Smooth muscle cell (in vitro differentiated cells): ENCODE measurements at regions not wholly inside any gene's neighbourhood (a gene's known extent, or its start where the extent isn't known, plus 50 kb on each side); places are given as distances from the start of the nearest gene placed in this dataset.
A peak's percentile ranks its signal among the peaks of the same experiment; 100 is the strongest.

Experiments used
- DNase-seq: peaks from one replicate; lab custom pipeline; 2025; ENCODE audit not compliant: unreplicated experiment; lab: John Stamatoyannopoulos, UW
- H2AFZ ChIP-seq: fragments of 200-600 bp; sonication (generic); 2 replicates; pipeline ENCODE4 v1.6.0; 2016; ENCODE audit warnings: antibody characterized with exemption, low read depth, mild to moderate bottlenecking
- H3F3A ChIP-seq: fragments of 200-600 bp; sonication (generic); 2 replicates; pipeline ENCODE4 v1.6.0; 2017; ENCODE audit warnings: antibody characterized with exemption, low read depth
- H3K27ac ChIP-seq: fragments of 200-600 bp; sonication (generic); 2 replicates; pipeline ENCODE4 v1.5.1; 2016; ENCODE audit warnings: low read depth, mild to moderate bottlenecking
- H3K27me3 ChIP-seq: fragments of 200-600 bp; sonication (generic); 2 replicates; pipeline ENCODE4 v1.6.1; 2016; ENCODE audit warnings: low read depth, mild to moderate bottlenecking
- H3K36me3 ChIP-seq: fragments of 200-600 bp; sonication (generic); 2 replicates; pipeline ENCODE4 v1.5.1; 2016; ENCODE audit warnings: low read depth
- H3K4me1 ChIP-seq: fragments of 200-600 bp; sonication (generic); 2 replicates; pipeline ENCODE4 v1.5.1; 2016; ENCODE audit warnings: low read depth
- H3K4me2 ChIP-seq: fragments of 200-600 bp; sonication (generic); 2 replicates; pipeline ENCODE4 v1.6.0; 2016; ENCODE audit warnings: mild to moderate bottlenecking
- H3K4me3 ChIP-seq: fragments of 200-600 bp; sonication (generic); 2 replicates; pipeline ENCODE4 v1.5.1; 2016; ENCODE audit warnings: mild to moderate bottlenecking
- H3K79me2 ChIP-seq: fragments of 200-600 bp; sonication (generic); 2 replicates; pipeline ENCODE4 v1.6.0; 2016; ENCODE audit warnings: low read depth, mild to moderate bottlenecking
- H3K9ac ChIP-seq: fragments of 200-600 bp; sonication (generic); 2 replicates; pipeline ENCODE4 v1.6.0; 2016; ENCODE audit warnings: low read depth
- H3K9me3 ChIP-seq: fragments of 200-600 bp; sonication (generic); replicated peaks from 2 replicates; pipeline ENCODE4 v1.5.1; 2016; ENCODE audit warnings: low read depth
- H4K20me1 ChIP-seq: fragments of 200-600 bp; sonication (generic); 2 replicates; pipeline ENCODE4 v1.6.0; 2016; ENCODE audit warnings: low read depth
- WGBS: methylation state at CpG from one replicate; pipeline ENCODE4 v1.1.7; 2016; ENCODE audit warnings: low lambda C conversion rate; 5-methylcytosine and 5-hydroxymethylcytosine counted together
- TF ChIP-seq, protein P1 (sequence below): fragments of 200-600 bp; sonication (generic); IDR thresholded peaks from 2 replicates; pipeline ENCODE4 v1.5.1; 2017; ENCODE audit warnings: borderline replicate concordance, mild to moderate bottlenecking, antibody characterized with exemption; ENCODE audit not compliant: insufficient read depth, poor library complexity, severe bottlenecking

DNA sequence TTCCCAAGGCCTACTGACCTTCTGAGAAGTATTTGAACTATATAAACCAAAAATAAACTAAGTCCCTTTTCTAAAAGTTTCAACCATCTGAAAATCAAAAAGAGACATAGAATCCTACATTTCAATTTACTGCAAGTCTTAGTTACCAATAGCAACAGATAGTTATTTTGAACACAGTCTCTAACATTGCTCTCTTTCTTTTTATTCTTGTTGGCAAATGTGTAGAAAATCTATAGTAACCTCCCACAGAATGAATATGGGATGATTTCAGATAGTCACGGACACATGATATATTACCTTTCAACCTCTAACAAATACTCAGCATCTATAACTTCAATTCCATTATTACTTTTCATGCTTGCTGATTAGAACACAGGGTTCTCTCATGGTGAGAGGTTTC, 68.9 kb upstream of the RAB3GAP2 start:
- WGBS: 90% methylated on average over 1 of the region's 1 CpG
- no peaks in the 10 kb centered on the region for H3F3A ChIP-seq
- H3K79me2 ChIP-seq: no peaks in the 10 kb centered on the region
- H3K4me1 ChIP-seq: no peaks in the 10 kb centered on the region
- no peaks in the 10 kb centered on the region for H4K20me1 ChIP-seq
- H2AFZ ChIP-seq: no peak overlapping the region
- H3K27ac ChIP-seq: no peak overlapping the region
- DNase-seq: no peak
- H3K4me2 ChIP-seq: no peak overlapping the region
- TF ChIP-seq, protein P1, sequence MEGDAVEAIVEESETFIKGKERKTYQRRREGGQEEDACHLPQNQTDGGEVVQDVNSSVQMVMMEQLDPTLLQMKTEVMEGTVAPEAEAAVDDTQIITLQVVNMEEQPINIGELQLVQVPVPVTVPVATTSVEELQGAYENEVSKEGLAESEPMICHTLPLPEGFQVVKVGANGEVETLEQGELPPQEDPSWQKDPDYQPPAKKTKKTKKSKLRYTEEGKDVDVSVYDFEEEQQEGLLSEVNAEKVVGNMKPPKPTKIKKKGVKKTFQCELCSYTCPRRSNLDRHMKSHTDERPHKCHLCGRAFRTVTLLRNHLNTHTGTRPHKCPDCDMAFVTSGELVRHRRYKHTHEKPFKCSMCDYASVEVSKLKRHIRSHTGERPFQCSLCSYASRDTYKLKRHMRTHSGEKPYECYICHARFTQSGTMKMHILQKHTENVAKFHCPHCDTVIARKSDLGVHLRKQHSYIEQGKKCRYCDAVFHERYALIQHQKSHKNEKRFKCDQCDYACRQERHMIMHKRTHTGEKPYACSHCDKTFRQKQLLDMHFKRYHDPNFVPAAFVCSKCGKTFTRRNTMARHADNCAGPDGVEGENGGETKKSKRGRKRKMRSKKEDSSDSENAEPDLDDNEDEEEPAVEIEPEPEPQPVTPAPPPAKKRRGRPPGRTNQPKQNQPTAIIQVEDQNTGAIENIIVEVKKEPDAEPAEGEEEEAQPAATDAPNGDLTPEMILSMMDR: no peak
- H3K9me3 ChIP-seq: no peaks in the 10 kb centered on the region
- no peak overlapping the region for H3K4me3 ChIP-seq
- no peaks in the 10 kb centered on the region for H3K36me3 ChIP-seq
- H3K9ac ChIP-seq: no peak overlapping the region
- H3K27me3 ChIP-seq: no peaks in the 10 kb centered on the region

GRCh38 chr1:220339581-220339980, 67.3 kb upstream of the RAB3GAP2 start:
- TF ChIP-seq, protein P1: no peak
- no peak for DNase-seq

DNA sequence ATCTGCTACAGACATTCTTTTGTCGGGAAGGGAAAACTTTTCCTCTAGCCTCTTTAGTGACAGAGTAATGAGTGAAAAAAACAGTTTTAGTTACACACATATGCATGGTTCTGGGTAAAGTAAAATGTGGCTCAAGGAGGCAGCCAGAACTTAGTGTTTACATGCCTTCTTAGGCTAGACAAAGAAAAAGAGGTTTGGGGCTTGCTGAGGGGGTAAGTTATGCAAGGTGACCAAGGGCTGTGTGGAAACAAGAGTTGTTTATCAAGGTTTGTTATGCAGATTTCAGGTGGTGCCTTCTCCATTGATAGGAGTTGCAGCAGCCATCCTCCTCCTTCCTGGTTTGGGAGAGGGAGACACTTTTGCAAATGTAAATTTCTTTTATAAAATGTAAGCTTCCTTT, 66.5 kb upstream of the RAB3GAP2 start:
- no peaks in the 10 kb centered on the region for H3K4me1 ChIP-seq
- no peaks in the 10 kb centered on the region for H4K20me1 ChIP-seq
- no peak overlapping the region for H3K4me3 ChIP-seq
- 72% methylated on average over 1 of the region's 1 CpG for WGBS
- no peak overlapping the region for H2AFZ ChIP-seq
- no peak overlapping the region for H3K9ac ChIP-seq
- no peaks in the 10 kb centered on the region for H3F3A ChIP-seq
- H3K36me3 ChIP-seq: no peaks in the 10 kb centered on the region
- TF ChIP-seq, protein P1: no peak
- DNase-seq: no peak
- H3K27ac ChIP-seq: no peak overlapping the region
- H3K9me3 ChIP-seq: no peaks in the 10 kb centered on the region
- no peaks in the 10 kb centered on the region for H3K79me2 ChIP-seq
- H3K27me3 ChIP-seq: no peaks in the 10 kb centered on the region
- no peak overlapping the region for H3K4me2 ChIP-seq

More at GRCh38 chr1:220339581-220339980, 67.3 kb upstream of the RAB3GAP2 start:
- no peaks in the 10 kb centered on the region for H3K9me3 ChIP-seq
- H3K4me2 ChIP-seq: no peak overlapping the region
- no peaks in the 10 kb centered on the region for H3F3A ChIP-seq
- H3K27ac ChIP-seq: no peak overlapping the region
- H3K79me2 ChIP-seq: no peaks in the 10 kb centered on the region
- H3K4me1 ChIP-seq: no peaks in the 10 kb centered on the region
- H4K20me1 ChIP-seq: no peaks in the 10 kb centered on the region
- H3K27me3 ChIP-seq: no peaks in the 10 kb centered on the region
- no peak overlapping the region for H3K9ac ChIP-seq
- H3K36me3 ChIP-seq: no peaks in the 10 kb centered on the region
- no peak overlapping the region for H3K4me3 ChIP-seq
- no peak overlapping the region for H2AFZ ChIP-seq
- 87% methylated on average over 1 of the region's 1 CpG for WGBS

DNA sequence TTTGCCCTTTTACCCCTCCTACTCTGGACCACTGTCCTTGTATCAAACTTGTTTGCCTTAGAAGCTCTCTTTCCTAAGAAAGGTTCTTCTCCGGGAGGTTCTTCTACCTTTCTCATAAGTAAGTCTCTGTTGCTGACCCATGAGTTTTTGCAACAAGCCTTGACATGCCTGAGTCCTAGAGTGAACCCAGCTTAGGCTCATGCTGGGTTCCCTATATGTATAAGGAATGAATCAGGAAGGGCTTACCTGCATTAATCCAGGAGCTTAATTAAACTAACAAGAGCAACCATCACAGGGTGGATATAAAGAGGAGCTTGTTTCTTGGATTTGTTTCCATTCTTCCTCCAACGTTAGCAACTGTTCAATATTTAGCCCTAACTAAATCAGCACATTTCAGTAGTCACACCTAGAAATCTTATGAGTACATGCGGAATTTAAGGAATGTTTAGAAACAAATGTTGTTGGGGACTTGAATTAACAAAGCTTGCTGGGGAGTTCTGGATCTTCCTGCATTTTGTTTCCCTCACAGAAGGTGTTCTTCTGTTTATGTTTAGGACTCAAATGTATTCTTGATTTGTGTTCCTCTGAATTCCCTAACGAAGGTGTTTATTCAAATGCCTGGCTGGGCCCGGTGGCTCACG, 64.3 kb upstream of the RAB3GAP2 start:
- Histone ChIP-seq H3K4me2 (peak overlapping the region; percentile 6), H3K27me3 (no peaks in the 10 kb centered on the region), H3F3A (no peaks in the 10 kb centered on the region), H3K9me3 (no peaks in the 10 kb centered on the region), H3K4me1 (no peaks in the 10 kb centered on the region), H3K4me3 (no peak overlapping the region), H3K27ac (peak overlapping the region; percentile 67), H2AFZ (no peak overlapping the region), H4K20me1 (no peaks in the 10 kb centered on the region), H3K79me2 (no peaks in the 10 kb centered on the region), H3K9ac (peak overlapping the region; percentile 0), H3K36me3 (no peaks in the 10 kb centered on the region)
- DNase-seq: no peak
- WGBS: 73% methylated on average over 6 of the region's 6 CpGs
- TF ChIP-seq, protein P1: no peak
